Breast epithelium (tissue), 3 donors: ENCODE measurements at regions not wholly inside any gene's neighbourhood (a gene's known extent, or its start where the extent isn't known, plus 50 kb on each side); places are given as distances from the start of the nearest gene placed in this dataset.

Experiments
- CTCF ChIP-seq, 3 donors: fragments of 450-650 bp; IDR thresholded peaks; one replicate each; pipeline ENCODE4 v1.5.1; 2016 to 2017; ENCODE audit warnings: antibody characterized with exemption in 3 of 3, mild to moderate bottlenecking in 3 of 3, moderate library complexity in 3 of 3
- POLR2A ChIP-seq: fragments of 450-650 bp; IDR thresholded peaks from one replicate; pipeline ENCODE4 v1.6.1; 2016; ENCODE audit warnings: antibody characterized with exemption, mild to moderate bottlenecking, moderate library complexity

- TF ChIP-seq CTCF (IDR thresholded peaks at IDR 0.05) (no peak), POLR2A (no peak)
Observed at GRCh38 chr16:79679334-79679733, 78.8 kb upstream of the MAF start.
